ENCODE measurements at regions not wholly inside any gene's neighbourhood (a gene's known extent, or its start where the extent isn't known, plus 50 kb on each side); places are given as distances from the start of the nearest gene placed in this dataset.

GRCh38 chr5:91214571-91214970 is 168.5 kb downstream of the ARRDC3 start:
- ChIA-PET POLR2A (no interaction called here), CTCF (interaction anchor here (1.7 to 2.1 kb wide), 2 partner anchors 11 to 170 kb away, joined by 4 to 8 read pairs; no protein-coding TSS in a partner anchor)
- no peak for DNase-seq (ENCODE audit: extremely low spot score)
- TF ChIP-seq CTCF (IDR thresholded peaks at IDR 0.05; ENCODE audit: control extremely low read depth, extremely low read depth, low read depth, missing control alignments), result no peak

All from GM10248 (cell line).